ENCODE measurements at regions not wholly inside any gene's neighbourhood (a gene's known extent, or its start where the extent isn't known, plus 50 kb on each side); places are given as distances from the start of the nearest gene placed in this dataset.
A peak's percentile ranks its signal among the peaks of the same experiment; 100 is the strongest.

DNA sequence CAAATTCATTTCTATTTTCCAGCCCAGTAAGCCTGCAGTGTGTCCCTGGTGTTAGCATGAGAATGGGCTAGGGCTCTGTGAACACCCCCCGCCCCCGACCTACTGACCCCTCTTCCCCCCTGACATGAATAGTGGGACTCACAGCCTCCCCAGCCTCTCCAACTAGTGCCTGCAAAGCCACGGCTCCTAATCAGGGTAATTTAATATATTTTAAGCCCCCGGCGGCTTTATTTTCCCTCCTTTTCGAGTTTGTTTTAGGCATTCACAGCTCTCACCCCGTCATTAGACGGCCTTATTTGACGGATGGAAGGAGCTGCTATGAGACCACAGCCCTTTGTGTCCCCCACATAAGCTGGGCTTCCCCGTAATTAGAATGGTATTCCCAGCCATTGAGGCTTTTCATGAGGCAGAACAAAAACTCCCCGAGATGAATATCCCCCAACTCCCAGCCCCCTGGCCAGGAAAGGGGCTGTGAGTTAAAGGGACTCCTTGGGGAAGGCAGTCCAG lies 78.3 kb upstream of the POLG start:
- DNase-seq (ENCODE audit: low read depth) (no peak), FAIRE-seq (no peak)
- Histone ChIP-seq H3K27me3 (ENCODE audit: insufficient read depth, low read length) (peaks cover 74% of the 10 kb centered on the region), H3K79me2 (ENCODE audit: insufficient read depth, low read length) (peaks cover 3% of the 10 kb centered on the region), H3K4me1 (ENCODE audit: insufficient read depth, low read length) (peaks cover 2% of the 10 kb centered on the region), H4K20me1 (ENCODE audit: insufficient read depth, low read length) (peaks cover 9% of the 10 kb centered on the region), H3K4me3 (ENCODE audit: insufficient read depth, low read depth, low read length) (no peak overlapping the region), H2AFZ (ENCODE audit: low read depth, low read length) (no peak overlapping the region), H3K4me2 (ENCODE audit: low read length) (no peak overlapping the region), H3K9ac (ENCODE audit: low read length) (no peak overlapping the region), H3K27ac (ENCODE audit: low read depth, low read length) (no peak overlapping the region), H3K36me3 (ENCODE audit: insufficient read depth, low read length) (no peaks in the 10 kb centered on the region), H3K9me3 (ENCODE audit: insufficient read depth, low read depth, low read length) (no peaks in the 10 kb centered on the region)
- peaks cover 20% of the 10 kb centered on the region for H3K9me3 Mint-ChIP-seq (ENCODE audit: unreplicated experiment)
- peaks cover 91% of the 10 kb centered on the region for H3K27me3 Mint-ChIP-seq (ENCODE audit: low read depth, unreplicated experiment)
- no peaks in the 10 kb centered on the region for H3K4me1 Mint-ChIP-seq (ENCODE audit: low read depth, unreplicated experiment)
- no peak overlapping the region for H3K27ac Mint-ChIP-seq (ENCODE audit: unreplicated experiment)
- TF ChIP-seq EZH2 (IDR thresholded peaks at IDR 0.05; ENCODE audit: insufficient read depth, low read length), result no peak
- TF ChIP-seq, protein P1, sequence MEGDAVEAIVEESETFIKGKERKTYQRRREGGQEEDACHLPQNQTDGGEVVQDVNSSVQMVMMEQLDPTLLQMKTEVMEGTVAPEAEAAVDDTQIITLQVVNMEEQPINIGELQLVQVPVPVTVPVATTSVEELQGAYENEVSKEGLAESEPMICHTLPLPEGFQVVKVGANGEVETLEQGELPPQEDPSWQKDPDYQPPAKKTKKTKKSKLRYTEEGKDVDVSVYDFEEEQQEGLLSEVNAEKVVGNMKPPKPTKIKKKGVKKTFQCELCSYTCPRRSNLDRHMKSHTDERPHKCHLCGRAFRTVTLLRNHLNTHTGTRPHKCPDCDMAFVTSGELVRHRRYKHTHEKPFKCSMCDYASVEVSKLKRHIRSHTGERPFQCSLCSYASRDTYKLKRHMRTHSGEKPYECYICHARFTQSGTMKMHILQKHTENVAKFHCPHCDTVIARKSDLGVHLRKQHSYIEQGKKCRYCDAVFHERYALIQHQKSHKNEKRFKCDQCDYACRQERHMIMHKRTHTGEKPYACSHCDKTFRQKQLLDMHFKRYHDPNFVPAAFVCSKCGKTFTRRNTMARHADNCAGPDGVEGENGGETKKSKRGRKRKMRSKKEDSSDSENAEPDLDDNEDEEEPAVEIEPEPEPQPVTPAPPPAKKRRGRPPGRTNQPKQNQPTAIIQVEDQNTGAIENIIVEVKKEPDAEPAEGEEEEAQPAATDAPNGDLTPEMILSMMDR (IDR thresholded peaks at IDR 0.05; ENCODE audit: insufficient read depth, low read depth, low read length), result no peak
- H3K4me3 Mint-ChIP-seq (ENCODE audit: unreplicated experiment), result no peak overlapping the region
- H3K36me3 Mint-ChIP-seq (ENCODE audit: low read depth, unreplicated experiment), result peaks cover 2% of the 10 kb centered on the region

GRCh38 chr15:89410039-89410435 lies 75.4 kb upstream of the POLG start:
- no peak for TF ChIP-seq EZH2 (IDR thresholded peaks at IDR 0.05; ENCODE audit: insufficient read depth, low read length)
- TF ChIP-seq, protein P1 (IDR thresholded peaks at IDR 0.05; ENCODE audit: insufficient read depth, low read depth, low read length), result no peak
- no peak overlapping the region for H3K4me3 Mint-ChIP-seq (ENCODE audit: unreplicated experiment)
- H3K36me3 Mint-ChIP-seq (ENCODE audit: low read depth, unreplicated experiment), result peaks cover 2% of the 10 kb centered on the region

DNA sequence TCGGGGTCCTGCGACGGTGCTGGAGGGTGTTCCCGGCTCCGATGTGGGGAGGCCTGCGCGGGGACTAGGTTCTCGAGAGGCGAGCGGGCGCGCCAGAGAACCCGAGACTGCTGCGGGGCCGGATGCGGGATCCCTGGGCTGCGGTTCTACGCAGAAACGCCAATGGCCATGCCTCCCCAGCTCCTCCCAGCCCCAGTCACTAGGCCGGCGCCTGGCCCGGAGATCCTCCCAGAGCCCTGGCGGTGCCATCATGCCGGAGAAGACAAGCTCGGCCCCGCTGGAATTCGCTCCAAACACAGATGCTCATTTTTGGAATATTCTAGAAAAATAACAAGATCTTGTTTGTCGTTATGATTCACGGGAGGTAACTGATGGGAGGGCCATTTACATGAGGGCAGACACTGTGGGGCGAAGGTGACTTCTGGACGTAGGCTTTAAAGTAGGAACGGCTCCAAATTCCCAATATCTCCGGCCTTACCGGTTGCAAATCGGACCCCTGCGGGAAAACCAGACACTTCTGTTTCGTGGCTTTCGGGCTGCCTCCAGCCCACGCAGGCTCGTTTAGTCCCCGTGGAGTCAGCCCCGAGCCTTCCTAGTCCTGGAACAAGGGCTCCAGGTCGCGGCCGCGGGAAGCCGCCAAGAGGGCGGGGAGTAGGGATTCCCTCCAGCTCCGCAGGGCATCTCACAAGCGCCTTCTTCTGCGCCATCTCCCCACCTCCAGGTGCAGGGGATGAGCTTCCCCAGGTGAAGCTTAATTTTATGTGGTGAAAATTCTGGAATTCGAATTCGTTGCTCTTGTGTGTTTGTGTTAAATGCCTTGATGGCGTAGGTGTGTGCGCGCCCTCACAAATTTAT lies 74.8 kb upstream of the POLG start:
- Histone ChIP-seq H2AFZ (ENCODE audit: low read depth, low read length) (no peak overlapping the region), H3K79me2 (ENCODE audit: insufficient read depth, low read length) (peaks cover 11% of the 10 kb centered on the region), H4K20me1 (ENCODE audit: insufficient read depth, low read length) (peaks cover 11% of the 10 kb centered on the region), H3K27ac (ENCODE audit: low read depth, low read length) (no peak overlapping the region), H3K9ac (ENCODE audit: low read length) (no peak overlapping the region), H3K9me3 (ENCODE audit: insufficient read depth, low read depth, low read length) (no peaks in the 10 kb centered on the region), H3K4me2 (ENCODE audit: low read length) (peak overlapping the region; percentile 73), H3K27me3 (ENCODE audit: insufficient read depth, low read length) (peaks cover 93% of the 10 kb centered on the region), H3K4me3 (ENCODE audit: insufficient read depth, low read depth, low read length) (peak overlapping the region; percentile 35), H3K4me1 (ENCODE audit: insufficient read depth, low read length) (peaks cover 5% of the 10 kb centered on the region), H3K36me3 (ENCODE audit: insufficient read depth, low read length) (no peaks in the 10 kb centered on the region)
- DNase-seq (ENCODE audit: low read depth), result no peak
- peaks cover 2% of the 10 kb centered on the region for H3K36me3 Mint-ChIP-seq (ENCODE audit: low read depth, unreplicated experiment)
- peak overlapping the region; percentile 47 for H3K27ac Mint-ChIP-seq (ENCODE audit: unreplicated experiment)
- FAIRE-seq, result no peak
- H3K9me3 Mint-ChIP-seq (ENCODE audit: unreplicated experiment), result peaks cover 14% of the 10 kb centered on the region
- no peak overlapping the region for H3K4me3 Mint-ChIP-seq (ENCODE audit: unreplicated experiment)
- peak; percentile 85 for TF ChIP-seq EZH2 (IDR thresholded peaks at IDR 0.05; ENCODE audit: insufficient read depth, low read length)
- TF ChIP-seq, protein P1 (IDR thresholded peaks at IDR 0.05; ENCODE audit: insufficient read depth, low read depth, low read length), result no peak
- H3K4me1 Mint-ChIP-seq (ENCODE audit: low read depth, unreplicated experiment), result no peaks in the 10 kb centered on the region
- H3K27me3 Mint-ChIP-seq (ENCODE audit: low read depth, unreplicated experiment), result peaks cover 92% of the 10 kb centered on the region

More at GRCh38 chr15:89410039-89410435, 75.4 kb upstream of the POLG start:
- DNase-seq (ENCODE audit: low read depth), result no peak
- peaks cover 11% of the 10 kb centered on the region for H4K20me1 ChIP-seq (ENCODE audit: insufficient read depth, low read length)
- H3K27me3 ChIP-seq (ENCODE audit: insufficient read depth, low read length), result peaks cover 90% of the 10 kb centered on the region
- no peak overlapping the region for H3K9ac ChIP-seq (ENCODE audit: low read length)
- no peak for FAIRE-seq
- peaks cover 5% of the 10 kb centered on the region for H3K4me1 ChIP-seq (ENCODE audit: insufficient read depth, low read length)
- H3K9me3 ChIP-seq (ENCODE audit: insufficient read depth, low read depth, low read length), result no peaks in the 10 kb centered on the region
- Mint-ChIP-seq H3K27me3 (ENCODE audit: low read depth, unreplicated experiment) (peaks cover 92% of the 10 kb centered on the region), H3K9me3 (ENCODE audit: unreplicated experiment) (peaks cover 14% of the 10 kb centered on the region), H3K27ac (ENCODE audit: unreplicated experiment) (no peak overlapping the region), H3K4me1 (ENCODE audit: low read depth, unreplicated experiment) (no peaks in the 10 kb centered on the region)
- no peak overlapping the region for H3K4me3 ChIP-seq (ENCODE audit: insufficient read depth, low read depth, low read length)
- peaks cover 8% of the 10 kb centered on the region for H3K79me2 ChIP-seq (ENCODE audit: insufficient read depth, low read length)
- no peaks in the 10 kb centered on the region for H3K36me3 ChIP-seq (ENCODE audit: insufficient read depth, low read length)
- no peak overlapping the region for H2AFZ ChIP-seq (ENCODE audit: low read depth, low read length)
- no peak overlapping the region for H3K4me2 ChIP-seq (ENCODE audit: low read length)
- no peak overlapping the region for H3K27ac ChIP-seq (ENCODE audit: low read depth, low read length)
